GM21367 (cell line): ENCODE measurements at regions not wholly inside any gene's neighbourhood (a gene's known extent, or its start where the extent isn't known, plus 50 kb on each side); places are given as distances from the start of the nearest gene placed in this dataset.
A peak's percentile ranks its signal among the peaks of the same experiment; 100 is the strongest.

Experiments used
- ATAC-seq: cut with Tn5 transposase; IDR thresholded peaks from one replicate; pipeline ENCODE4 v1.9.1; 2021; ENCODE audit not compliant: unreplicated experiment

- no peak for ATAC-seq
Measured at GRCh38 chr15:38046257-38047051, 112.0 kb downstream of the TMCO5A start.

- no peak for ATAC-seq
Measured at GRCh38 chr15:38048001-38048455, 113.6 kb downstream of the TMCO5A start.

- ATAC-seq: no peak
Measured at GRCh38 chr15:38049891-38050290, 115.5 kb downstream of the TMCO5A start.

GRCh38 chr15:38050529-38051448 is 116.3 kb downstream of the TMCO5A start:
- no peak for ATAC-seq

GRCh38 chr15:38053205-38053604 is 118.8 kb downstream of the TMCO5A start:
- no peak for ATAC-seq

GRCh38 chr15:38053776-38054175 is 119.3 kb downstream of the TMCO5A start:
- no peak for ATAC-seq

GRCh38 chr15:38054488-38054887 is 120.0 kb downstream of the TMCO5A start:
- no peak for ATAC-seq

- no peak for ATAC-seq
Measured at GRCh38 chr15:38058596-38059075, 124.2 kb downstream of the TMCO5A start.

GRCh38 chr15:38059665-38060064 is 125.2 kb downstream of the TMCO5A start:
- ATAC-seq: no peak

- no peak for ATAC-seq
Measured at GRCh38 chr15:38061856-38062649, 127.6 kb downstream of the TMCO5A start.

- no peak for ATAC-seq
Measured at GRCh38 chr15:38062696-38063095, 128.3 kb downstream of the TMCO5A start.

GRCh38 chr15:38065721-38066345 is 131.4 kb downstream of the TMCO5A start:
- ATAC-seq: no peak

GRCh38 chr15:38066612-38067011 is 132.2 kb downstream of the TMCO5A start:
- no peak for ATAC-seq

GRCh38 chr15:38068626-38069391 is 134.4 kb downstream of the TMCO5A start:
- peak; percentile 69 for ATAC-seq

GRCh38 chr15:38069511-38070011 is 135.1 kb downstream of the TMCO5A start:
- ATAC-seq: no peak

GRCh38 chr15:38070778-38071177 is 136.3 kb downstream of the TMCO5A start:
- no peak for ATAC-seq

- ATAC-seq: no peak
Measured at GRCh38 chr15:38071211-38071972, 137.0 kb downstream of the TMCO5A start.

GRCh38 chr15:38072007-38072347 is 137.5 kb downstream of the TMCO5A start:
- no peak for ATAC-seq
